ENCODE measurements at regions not wholly inside any gene's neighbourhood (a gene's known extent, or its start where the extent isn't known, plus 50 kb on each side); places are given as distances from the start of the nearest gene placed in this dataset.

GRCh38 chr6:163835439-163836171 is 421.1 kb downstream of the QKI start:
- Histone ChIP-seq H3K4me1 (ENCODE audit: control insufficient read depth, insufficient read depth, low read length) (0 out of 2 replicates have a peak, but pooled peaks cover 3% of the 10 kb centered on the region), H3K4me3 (ENCODE audit: low read depth, low read length) (no peak overlapping the region), H3K36me3 (ENCODE audit: control insufficient read depth, insufficient read depth, low read length) (no peaks in the 10 kb centered on the region), H3K27me3 (ENCODE audit: control insufficient read depth, insufficient read depth, low read length) (no peaks in the 10 kb centered on the region), H3K9ac (ENCODE audit: low read depth, low read length) (no peak overlapping the region), H3K9me3 (ENCODE audit: control insufficient read depth, insufficient read depth, low read length) (no peaks in the 10 kb centered on the region), H3K27ac (ENCODE audit: low read depth, low read length) (no peak overlapping the region)

- Histone ChIP-seq H3K4me1 (ENCODE audit: control insufficient read depth, insufficient read depth, low read length) (0 out of 2 replicates have a peak, but pooled peaks cover 3% of the 10 kb centered on the region), H3K27ac (ENCODE audit: low read depth, low read length) (no peak overlapping the region), H3K9me3 (ENCODE audit: control insufficient read depth, insufficient read depth, low read length) (no peaks in the 10 kb centered on the region), H3K4me3 (ENCODE audit: low read depth, low read length) (no peak overlapping the region), H3K9ac (ENCODE audit: low read depth, low read length) (no peak overlapping the region), H3K27me3 (ENCODE audit: control insufficient read depth, insufficient read depth, low read length) (no peaks in the 10 kb centered on the region), H3K36me3 (ENCODE audit: control insufficient read depth, insufficient read depth, low read length) (no peaks in the 10 kb centered on the region)
Observed at GRCh38 chr6:163834226-163834970, 419.9 kb downstream of the QKI start.

GRCh38 chr6:163831736-163832135 is 417.2 kb downstream of the QKI start:
- H3K27ac ChIP-seq (ENCODE audit: low read depth, low read length) = no peak overlapping the region
- no peaks in the 10 kb centered on the region for H3K4me1 ChIP-seq (ENCODE audit: control insufficient read depth, insufficient read depth, low read length)
- H3K9me3 ChIP-seq (ENCODE audit: control insufficient read depth, insufficient read depth, low read length) = no peaks in the 10 kb centered on the region
- H3K36me3 ChIP-seq (ENCODE audit: control insufficient read depth, insufficient read depth, low read length) = no peaks in the 10 kb centered on the region
- no peak overlapping the region for H3K4me3 ChIP-seq (ENCODE audit: low read depth, low read length)
- no peaks in the 10 kb centered on the region for H3K27me3 ChIP-seq (ENCODE audit: control insufficient read depth, insufficient read depth, low read length)
- no peak overlapping the region for H3K9ac ChIP-seq (ENCODE audit: low read depth, low read length)

- Histone ChIP-seq H3K36me3 (ENCODE audit: control insufficient read depth, insufficient read depth, low read length) (no peaks in the 10 kb centered on the region), H3K27me3 (ENCODE audit: control insufficient read depth, insufficient read depth, low read length) (no peaks in the 10 kb centered on the region), H3K4me1 (ENCODE audit: control insufficient read depth, insufficient read depth, low read length) (no peaks in the 10 kb centered on the region), H3K9me3 (ENCODE audit: control insufficient read depth, insufficient read depth, low read length) (no peaks in the 10 kb centered on the region), H3K9ac (ENCODE audit: low read depth, low read length) (no peak overlapping the region), H3K4me3 (ENCODE audit: low read depth, low read length) (no peak overlapping the region), H3K27ac (ENCODE audit: low read depth, low read length) (no peak overlapping the region)
Observed at GRCh38 chr6:163830641-163831040, 416.1 kb downstream of the QKI start.

GRCh38 chr6:163828038-163828795 is 413.7 kb downstream of the QKI start:
- H3K27ac ChIP-seq (ENCODE audit: low read depth, low read length) = no peak overlapping the region
- no peaks in the 10 kb centered on the region for H3K27me3 ChIP-seq (ENCODE audit: control insufficient read depth, insufficient read depth, low read length)
- no peaks in the 10 kb centered on the region for H3K36me3 ChIP-seq (ENCODE audit: control insufficient read depth, insufficient read depth, low read length)
- no peaks in the 10 kb centered on the region for H3K9me3 ChIP-seq (ENCODE audit: control insufficient read depth, insufficient read depth, low read length)
- H3K4me3 ChIP-seq (ENCODE audit: low read depth, low read length) = no peak overlapping the region
- no peak overlapping the region for H3K9ac ChIP-seq (ENCODE audit: low read depth, low read length)
- no peaks in the 10 kb centered on the region for H3K4me1 ChIP-seq (ENCODE audit: control insufficient read depth, insufficient read depth, low read length)

GRCh38 chr6:163827143-163827542 is 412.6 kb downstream of the QKI start:
- H3K9me3 ChIP-seq (ENCODE audit: control insufficient read depth, insufficient read depth, low read length) = no peaks in the 10 kb centered on the region
- H3K36me3 ChIP-seq (ENCODE audit: control insufficient read depth, insufficient read depth, low read length) = no peaks in the 10 kb centered on the region
- no peak overlapping the region for H3K27ac ChIP-seq (ENCODE audit: low read depth, low read length)
- no peak overlapping the region for H3K9ac ChIP-seq (ENCODE audit: low read depth, low read length)
- no peaks in the 10 kb centered on the region for H3K27me3 ChIP-seq (ENCODE audit: control insufficient read depth, insufficient read depth, low read length)
- no peaks in the 10 kb centered on the region for H3K4me1 ChIP-seq (ENCODE audit: control insufficient read depth, insufficient read depth, low read length)
- H3K4me3 ChIP-seq (ENCODE audit: low read depth, low read length) = no peak overlapping the region

GRCh38 chr6:163826629-163827028 is 412.1 kb downstream of the QKI start:
- Histone ChIP-seq H3K27ac (ENCODE audit: low read depth, low read length) (no peak overlapping the region), H3K9me3 (ENCODE audit: control insufficient read depth, insufficient read depth, low read length) (no peaks in the 10 kb centered on the region), H3K4me3 (ENCODE audit: low read depth, low read length) (no peak overlapping the region), H3K27me3 (ENCODE audit: control insufficient read depth, insufficient read depth, low read length) (no peaks in the 10 kb centered on the region), H3K4me1 (ENCODE audit: control insufficient read depth, insufficient read depth, low read length) (no peaks in the 10 kb centered on the region), H3K9ac (ENCODE audit: low read depth, low read length) (no peak overlapping the region), H3K36me3 (ENCODE audit: control insufficient read depth, insufficient read depth, low read length) (no peaks in the 10 kb centered on the region)

GRCh38 chr6:163825033-163825432 is 410.5 kb downstream of the QKI start:
- Histone ChIP-seq H3K4me1 (ENCODE audit: control insufficient read depth, insufficient read depth, low read length) (no peaks in the 10 kb centered on the region), H3K9me3 (ENCODE audit: control insufficient read depth, insufficient read depth, low read length) (no peaks in the 10 kb centered on the region), H3K36me3 (ENCODE audit: control insufficient read depth, insufficient read depth, low read length) (no peaks in the 10 kb centered on the region), H3K27ac (ENCODE audit: low read depth, low read length) (no peak overlapping the region), H3K27me3 (ENCODE audit: control insufficient read depth, insufficient read depth, low read length) (no peaks in the 10 kb centered on the region), H3K9ac (ENCODE audit: low read depth, low read length) (no peak overlapping the region), H3K4me3 (ENCODE audit: low read depth, low read length) (no peak overlapping the region)

GRCh38 chr6:163823577-163823976 is 409.1 kb downstream of the QKI start:
- Histone ChIP-seq H3K27ac (ENCODE audit: low read depth, low read length) (no peak overlapping the region), H3K36me3 (ENCODE audit: control insufficient read depth, insufficient read depth, low read length) (no peaks in the 10 kb centered on the region), H3K9ac (ENCODE audit: low read depth, low read length) (no peak overlapping the region), H3K27me3 (ENCODE audit: control insufficient read depth, insufficient read depth, low read length) (no peaks in the 10 kb centered on the region), H3K9me3 (ENCODE audit: control insufficient read depth, insufficient read depth, low read length) (no peaks in the 10 kb centered on the region), H3K4me3 (ENCODE audit: low read depth, low read length) (no peak overlapping the region), H3K4me1 (ENCODE audit: control insufficient read depth, insufficient read depth, low read length) (no peaks in the 10 kb centered on the region)

GRCh38 chr6:163820745-163821458 is 406.4 kb downstream of the QKI start:
- H3K27me3 ChIP-seq (ENCODE audit: control insufficient read depth, insufficient read depth, low read length) = no peaks in the 10 kb centered on the region
- no peaks in the 10 kb centered on the region for H3K4me1 ChIP-seq (ENCODE audit: control insufficient read depth, insufficient read depth, low read length)
- H3K36me3 ChIP-seq (ENCODE audit: control insufficient read depth, insufficient read depth, low read length) = no peaks in the 10 kb centered on the region
- no peak overlapping the region for H3K4me3 ChIP-seq (ENCODE audit: low read depth, low read length)
- H3K27ac ChIP-seq (ENCODE audit: low read depth, low read length) = no peak overlapping the region
- no peak overlapping the region for H3K9ac ChIP-seq (ENCODE audit: low read depth, low read length)
- H3K9me3 ChIP-seq (ENCODE audit: control insufficient read depth, insufficient read depth, low read length) = no peaks in the 10 kb centered on the region

Data from HUES48 (cell line).